Pons (tissue), 1 donor: ENCODE measurements at regions not wholly inside any gene's neighbourhood (a gene's known extent, or its start where the extent isn't known, plus 50 kb on each side); places are given as distances from the start of the nearest gene placed in this dataset.
"Not testable (repeated sequence)": the region's sequence is repeated elsewhere in the genome, so short reads cannot be mapped to it uniquely, and the experiment has no call there.

Source experiments
- DNase-seq: peaks from one replicate; pipeline ENCODE4 v3.0.0-alpha.2; 2016; ENCODE audit warnings: low spot score

- no peak for DNase-seq
Observed at GRCh38 chr20:50329981-50330503, 139.4 kb downstream of the CEBPB start.

GRCh38 chr20:50330504-50331313 is 140.1 kb downstream of the CEBPB start:
- peak; percentile 35 for DNase-seq

DNA sequence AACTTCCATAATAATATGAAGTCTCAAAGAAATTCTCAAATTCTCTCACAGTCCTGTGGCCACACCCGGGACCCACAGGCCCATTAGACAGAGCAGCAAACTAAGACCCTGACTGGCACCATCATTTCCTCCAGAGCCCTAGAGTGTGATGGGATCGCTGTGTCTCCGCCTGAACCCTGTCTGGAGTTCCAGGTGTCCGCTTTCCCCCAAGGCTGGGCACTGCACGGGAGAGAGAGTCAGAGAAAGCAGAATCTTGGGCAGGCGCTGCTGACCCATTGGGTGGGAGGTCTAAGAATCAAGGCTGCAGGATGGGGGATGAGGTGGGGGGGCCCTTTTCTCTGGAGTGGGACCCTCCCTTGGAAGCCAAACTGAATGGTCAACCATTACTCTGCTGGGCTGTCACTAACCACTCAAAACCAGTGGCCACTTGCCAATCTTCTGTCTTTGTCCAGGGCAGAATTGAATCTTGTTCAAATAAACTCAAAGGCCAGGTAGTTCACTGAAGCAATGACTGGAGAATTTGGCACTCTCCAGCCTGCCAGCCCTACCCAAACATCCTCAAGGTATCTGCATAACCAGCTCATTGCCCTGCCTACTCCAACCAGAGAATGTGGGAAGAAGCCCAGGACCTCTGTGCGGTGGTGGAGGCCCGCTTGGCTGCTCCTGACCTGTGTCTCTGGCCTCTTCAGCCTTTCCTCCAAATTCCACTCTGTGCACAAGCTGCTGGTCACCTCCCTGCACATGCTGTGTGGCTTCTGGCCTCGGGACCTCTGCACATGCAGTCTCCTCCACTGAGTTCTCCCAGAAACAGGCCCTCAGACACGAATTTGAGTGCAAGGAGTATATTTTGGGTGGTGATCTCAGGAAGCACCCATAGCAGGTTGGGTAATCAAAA is 141.1 kb downstream of the CEBPB start:
- no peak for DNase-seq

DNA sequence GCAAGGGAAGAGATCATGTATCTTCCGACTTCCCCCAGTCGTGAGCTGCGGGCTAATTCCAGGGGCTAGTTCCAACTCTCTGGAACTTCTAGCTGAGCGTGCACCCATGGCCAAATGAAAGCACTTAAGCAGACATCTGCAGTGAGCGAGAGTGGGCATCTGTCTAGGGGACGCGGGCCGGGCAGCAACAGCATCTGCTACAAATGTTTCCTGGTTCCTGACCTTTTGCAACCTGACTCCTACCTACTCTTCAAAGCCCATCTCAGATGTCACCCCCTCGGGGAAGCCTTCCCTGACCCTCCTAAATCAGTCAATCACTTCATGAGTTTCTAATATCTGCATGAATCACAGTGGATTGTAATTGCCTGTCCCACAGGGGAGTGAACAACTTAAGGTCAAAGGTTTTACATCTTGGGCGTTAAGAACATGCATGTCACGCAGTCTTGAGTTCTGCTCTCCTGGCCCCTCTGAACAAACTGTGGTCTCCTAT is 141.9 kb downstream of the CEBPB start:
- no peak for DNase-seq

- no peak for DNase-seq
Observed at GRCh38 chr20:50333131-50333670, 142.6 kb downstream of the CEBPB start.

- no peak for DNase-seq
Observed at GRCh38 chr20:50333812-50334211, 143.2 kb downstream of the CEBPB start.

GRCh38 chr20:50334512-50334911 is 143.9 kb downstream of the CEBPB start:
- DNase-seq = not testable (repeated sequence)

DNA sequence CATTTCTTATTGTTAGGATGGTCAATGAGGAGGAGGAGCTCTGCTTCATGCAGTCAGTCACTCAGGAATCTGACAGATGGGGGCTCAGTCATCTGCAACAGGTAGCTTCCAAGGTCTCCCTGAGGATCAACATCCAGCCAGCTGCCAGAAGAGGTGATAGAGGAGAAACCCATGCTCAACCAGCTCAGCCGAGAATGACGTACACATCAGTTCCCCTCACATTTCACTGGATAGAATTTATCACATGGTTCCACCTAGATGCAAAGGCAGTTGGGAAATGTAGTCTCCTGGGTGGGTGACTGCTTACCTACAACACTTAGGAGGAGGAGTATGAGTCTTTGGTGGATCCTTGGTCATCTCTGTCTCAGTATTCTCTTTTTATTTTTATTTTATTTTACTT is 144.5 kb downstream of the CEBPB start:
- peak; percentile 49 for DNase-seq

- no peak for DNase-seq
Observed at GRCh38 chr20:50335866-50336265, 145.2 kb downstream of the CEBPB start.

- DNase-seq = no peak
Observed at GRCh38 chr20:50336661-50337060, 146.0 kb downstream of the CEBPB start.

GRCh38 chr20:50337521-50338466 is 147.2 kb downstream of the CEBPB start:
- DNase-seq = no peak

GRCh38 chr20:50338479-50339391 is 148.1 kb downstream of the CEBPB start:
- peak; percentile 61 for DNase-seq

- DNase-seq = no peak
Observed at GRCh38 chr20:50339466-50339901, 148.9 kb downstream of the CEBPB start.

- DNase-seq = no peak
Observed at GRCh38 chr20:50340541-50340940, 149.9 kb downstream of the CEBPB start.

GRCh38 chr20:50341050-50341449 is 150.4 kb downstream of the CEBPB start:
- no peak for DNase-seq

DNA sequence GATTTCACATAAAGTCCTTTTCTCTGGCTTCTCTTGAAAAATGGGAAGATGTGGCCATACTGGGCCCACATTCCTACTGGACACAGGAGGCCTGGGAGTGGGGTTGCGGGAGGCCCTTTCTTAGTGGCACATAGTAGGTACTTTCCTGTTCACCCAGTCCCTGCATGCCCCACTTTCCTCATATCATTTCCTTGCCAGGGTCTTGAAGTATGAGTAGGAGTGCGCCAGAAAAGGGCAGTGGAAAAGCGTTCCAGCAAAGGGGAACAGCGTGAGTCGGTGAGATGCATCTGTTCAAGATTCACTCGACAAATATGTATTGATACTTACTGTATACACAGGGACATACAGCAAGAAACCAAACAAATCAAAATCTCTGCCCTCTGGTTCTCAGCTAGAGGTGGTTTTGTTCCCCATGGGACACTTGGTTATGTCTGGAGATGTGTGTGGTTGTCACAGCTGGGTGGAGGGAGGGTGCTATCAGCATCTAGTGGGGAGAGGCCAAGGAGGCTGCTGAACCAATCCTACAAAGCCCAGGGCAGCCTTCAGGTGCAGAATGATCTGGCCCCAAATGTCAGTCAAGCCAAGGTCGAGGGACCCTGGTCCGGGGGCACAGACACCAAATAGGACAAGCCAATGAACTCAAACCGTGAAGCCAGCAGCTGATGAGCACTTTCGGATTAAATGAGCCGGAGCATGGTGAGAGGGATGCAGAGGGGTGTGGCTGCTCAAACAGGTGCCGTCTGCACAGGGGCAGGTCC is 151.4 kb downstream of the CEBPB start:
- no peak for DNase-seq

- DNase-seq = no peak
Observed at GRCh38 chr20:50342638-50343102, 152.0 kb downstream of the CEBPB start.

DNA sequence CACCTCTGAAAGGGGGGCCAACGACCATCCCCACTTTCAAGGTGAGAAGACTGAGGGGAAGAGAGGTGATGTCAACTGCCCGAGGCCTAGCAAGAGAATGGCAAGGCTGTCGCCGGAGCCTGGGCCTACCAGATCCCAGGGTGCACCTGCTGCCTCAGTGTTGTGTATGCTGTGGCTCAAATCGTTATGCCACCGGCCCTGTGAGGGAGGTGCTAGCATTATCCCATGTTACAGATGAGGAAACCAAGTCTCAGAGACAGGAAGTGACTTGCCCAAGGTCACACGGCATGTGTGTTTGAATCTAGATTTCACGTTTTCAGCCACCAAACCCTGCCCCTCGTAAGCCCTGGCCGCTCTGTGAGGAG is 152.5 kb downstream of the CEBPB start:
- no peak for DNase-seq

GRCh38 chr20:50343490-50344179 is 153.0 kb downstream of the CEBPB start:
- DNase-seq = no peak
